OCI-LY1 (cell line): ENCODE measurements at regions not wholly inside any gene's neighbourhood (a gene's known extent, or its start where the extent isn't known, plus 50 kb on each side); places are given as distances from the start of the nearest gene placed in this dataset.

Experiments
- EZH2 ChIP-seq: fragments of 200-600 bp; sonication (generic), shearing (Covaris generic); IDR thresholded peaks from 2 replicates; pipeline ENCODE4 v1.8.0; 2017; ENCODE audit warnings: borderline replicate concordance, mixed run types, mild to moderate bottlenecking, antibody characterized with exemption, low read length, moderate library complexity, mixed read lengths
- TF ChIP-seq, protein P1 (sequence below): fragments of 200-600 bp; sonication (generic), shearing (Covaris generic); IDR thresholded peaks from 2 replicates; pipeline ENCODE4 v1.5.1; 2017; ENCODE audit warnings: mild to moderate bottlenecking, antibody characterized with exemption, low read length, moderate library complexity, mixed read lengths

DNA sequence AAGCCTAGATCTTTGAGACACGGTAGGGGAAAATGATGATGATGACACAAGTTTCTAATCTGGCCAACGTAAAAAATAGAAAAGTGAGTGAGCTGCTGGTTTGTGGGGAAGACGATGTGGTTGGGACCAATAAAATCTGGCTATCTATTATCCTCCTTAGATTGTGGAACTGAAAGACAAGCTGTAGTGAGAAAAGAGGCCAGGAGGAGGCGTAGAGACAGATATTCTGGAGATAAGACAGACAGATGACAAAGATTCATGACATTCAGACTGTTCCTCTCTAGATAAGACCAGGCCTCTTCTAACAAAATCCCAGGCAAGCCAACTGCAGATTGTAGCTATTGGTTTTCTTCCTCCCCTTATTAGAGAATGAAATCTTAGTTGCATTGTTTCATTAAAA is 376.3 kb upstream of the UBE2E3 start:
- TF ChIP-seq, protein P1, sequence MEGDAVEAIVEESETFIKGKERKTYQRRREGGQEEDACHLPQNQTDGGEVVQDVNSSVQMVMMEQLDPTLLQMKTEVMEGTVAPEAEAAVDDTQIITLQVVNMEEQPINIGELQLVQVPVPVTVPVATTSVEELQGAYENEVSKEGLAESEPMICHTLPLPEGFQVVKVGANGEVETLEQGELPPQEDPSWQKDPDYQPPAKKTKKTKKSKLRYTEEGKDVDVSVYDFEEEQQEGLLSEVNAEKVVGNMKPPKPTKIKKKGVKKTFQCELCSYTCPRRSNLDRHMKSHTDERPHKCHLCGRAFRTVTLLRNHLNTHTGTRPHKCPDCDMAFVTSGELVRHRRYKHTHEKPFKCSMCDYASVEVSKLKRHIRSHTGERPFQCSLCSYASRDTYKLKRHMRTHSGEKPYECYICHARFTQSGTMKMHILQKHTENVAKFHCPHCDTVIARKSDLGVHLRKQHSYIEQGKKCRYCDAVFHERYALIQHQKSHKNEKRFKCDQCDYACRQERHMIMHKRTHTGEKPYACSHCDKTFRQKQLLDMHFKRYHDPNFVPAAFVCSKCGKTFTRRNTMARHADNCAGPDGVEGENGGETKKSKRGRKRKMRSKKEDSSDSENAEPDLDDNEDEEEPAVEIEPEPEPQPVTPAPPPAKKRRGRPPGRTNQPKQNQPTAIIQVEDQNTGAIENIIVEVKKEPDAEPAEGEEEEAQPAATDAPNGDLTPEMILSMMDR: peak; percentile 47; the same call in 1 of the 2 replicates
- TF ChIP-seq EZH2: no peak
